ENCODE measurements at regions not wholly inside any gene's neighbourhood (a gene's known extent, or its start where the extent isn't known, plus 50 kb on each side); places are given as distances from the start of the nearest gene placed in this dataset.

DNA sequence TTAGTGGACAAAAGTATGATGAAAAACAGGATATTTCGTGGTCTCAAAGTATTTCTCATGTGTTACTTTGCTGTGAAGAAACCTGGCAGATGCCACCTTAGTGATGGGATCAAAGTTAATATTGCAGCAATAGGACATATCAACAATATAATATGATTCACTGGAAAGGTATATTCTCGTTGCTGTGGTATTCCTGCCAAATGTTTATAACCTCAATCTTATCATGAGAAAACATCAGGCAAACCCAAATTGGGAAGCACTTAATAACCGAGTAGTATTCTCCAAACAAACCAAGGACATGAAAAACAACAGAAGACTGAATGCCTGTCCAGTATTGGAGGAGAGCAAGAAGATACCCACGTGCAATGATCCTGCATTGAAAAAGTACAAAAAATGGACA, 302.6 kb upstream of the MC4R start:
- Histone ChIP-seq H3K36me3 (ENCODE audit: control insufficient read depth in 2 of 4, insufficient read depth in 4 of 4, low read length in 3 of 4) (no peaks in the 10 kb centered on the region), H2BK5ac (ENCODE audit: low read depth, low read length) (no peak overlapping the region), H2BK15ac (ENCODE audit: low read length) (no peak overlapping the region), H2BK12ac (ENCODE audit: low read depth, low read length) (no peak overlapping the region), H2BK120ac (replicated peaks; ENCODE audit: low read depth, low read length) (no peak overlapping the region), H2AFZ (ENCODE audit: low read length) (no peak overlapping the region), H2AK5ac (ENCODE audit: low read depth, low read length) (no peak overlapping the region), H3K56ac (replicated peaks; ENCODE audit: insufficient read length, low read depth, low read length) (no peak overlapping the region), H3K18ac (ENCODE audit: extremely low read depth, low read length) (no peak overlapping the region), H3K27ac (ENCODE audit: low read depth, low read length) (no peak overlapping the region), H3K9me3 (ENCODE audit: insufficient read depth in 2 of 2, low read depth in 1 of 2, low read length in 1 of 2) (no peaks in the 10 kb centered on the region), H3K14ac (ENCODE audit: insufficient read length) (no peak overlapping the region), H3K4me2 (ENCODE audit: insufficient read depth in 1 of 2, low read depth in 2 of 2, low read length in 2 of 2) (no peak overlapping the region), H3K79me2 (ENCODE audit: control insufficient read depth in 1 of 2, insufficient read depth in 2 of 2, low read length in 2 of 2) (no peaks in the 10 kb centered on the region), H2BK20ac (ENCODE audit: low read length) (no peak overlapping the region), H4K8ac (ENCODE audit: extremely low read depth, insufficient read depth, low read length) (no peak overlapping the region), H3K27me3 (replicated peaks in 1 of 4; ENCODE audit: control insufficient read depth in 3 of 4, extremely low read depth in 1 of 4, insufficient read depth in 3 of 4, low read length in 3 of 4) (no peaks in the 10 kb centered on the region), H3K79me1 (ENCODE audit: low read depth, low read length) (no peaks in the 10 kb centered on the region), H3K4ac (replicated peaks; ENCODE audit: insufficient read length, low read depth, low read length) (no peak overlapping the region), H3K23ac (ENCODE audit: insufficient read length) (no peak overlapping the region), H3K4me3 (ENCODE audit: extremely low read depth in 1 of 4, insufficient read depth in 2 of 4, low read depth in 3 of 4, low read length in 4 of 4) (no peak overlapping the region), H4K5ac (ENCODE audit: insufficient read length, low read depth, low read length) (no peak overlapping the region), H3K23me2 (ENCODE audit: low read depth, low read length) (no peaks in the 10 kb centered on the region), H3K9ac (replicated peaks in 1 of 4; ENCODE audit: extremely low read depth in 1 of 4, low read depth in 3 of 4, low read length in 3 of 4) (peak overlapping the region in 1 of 4 experiments; percentile 8; a peak in 1 of 7 replicates), H4K91ac (replicated peaks; ENCODE audit: insufficient read length, low read length) (no peak overlapping the region), H3K4me1 (replicated peaks in 1 of 4; ENCODE audit: control insufficient read depth in 3 of 4, insufficient read depth in 4 of 4, low read length in 3 of 4) (0 out of 7 replicates have a peak, but pooled peaks cover 0 to 3% (median 0%) of the 10 kb centered on the region in 4 experiments), H4K20me1 (replicated peaks in 1 of 2; ENCODE audit: control insufficient read depth in 1 of 2, insufficient read depth in 2 of 2, low read length in 2 of 2) (no peaks in the 10 kb centered on the region)
- WGBS, 2 experiments (ENCODE audit: extremely low coverage in 1 of 2, insufficient coverage in 1 of 2, insufficient read length in 1 of 2, insufficient replicate concordance in 2 of 2, low coverage in 1 of 2, low lambda C conversion rate in 2 of 2, missing lambda C conversion rate in 1 of 2) = 80% methylated on average over 4 of the region's 4 CpGs; no CpG with 5 or more reads in 1 of the 2 experiments
- ChIA-PET POLR2A (ENCODE audit: partially characterized antibody) (no interaction called here), CTCF (ENCODE audit: partially characterized antibody) (interaction anchor here (2.2 kb wide), 1 partner anchor 10 kb away, joined by 11 read pairs; no protein-coding TSS in a partner anchor)
- DNase-seq (ENCODE audit: low read depth in 1 of 2, low spot score in 2 of 2) = no peak
- FAIRE-seq = no peak
- no peak for TF ChIP-seq KDM1A (IDR thresholded peaks at IDR 0.05; ENCODE audit: borderline replicate concordance, low read length)
- no peak for TF ChIP-seq ZNF274 (IDR thresholded peaks at IDR 0.05; ENCODE audit: borderline replicate concordance, extremely low read depth, low read length)
- TF ChIP-seq CHD1 (IDR thresholded peaks at IDR 0.05; ENCODE audit: low read depth, low read length) = no peak
- TF ChIP-seq, protein P1, sequence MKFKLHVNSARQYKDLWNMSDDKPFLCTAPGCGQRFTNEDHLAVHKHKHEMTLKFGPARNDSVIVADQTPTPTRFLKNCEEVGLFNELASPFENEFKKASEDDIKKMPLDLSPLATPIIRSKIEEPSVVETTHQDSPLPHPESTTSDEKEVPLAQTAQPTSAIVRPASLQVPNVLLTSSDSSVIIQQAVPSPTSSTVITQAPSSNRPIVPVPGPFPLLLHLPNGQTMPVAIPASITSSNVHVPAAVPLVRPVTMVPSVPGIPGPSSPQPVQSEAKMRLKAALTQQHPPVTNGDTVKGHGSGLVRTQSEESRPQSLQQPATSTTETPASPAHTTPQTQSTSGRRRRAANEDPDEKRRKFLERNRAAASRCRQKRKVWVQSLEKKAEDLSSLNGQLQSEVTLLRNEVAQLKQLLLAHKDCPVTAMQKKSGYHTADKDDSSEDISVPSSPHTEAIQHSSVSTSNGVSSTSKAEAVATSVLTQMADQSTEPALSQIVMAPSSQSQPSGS (IDR thresholded peaks at IDR 0.05; ENCODE audit: low read length) = no peak
- no peak for TF ChIP-seq HDAC6 (IDR thresholded peaks at IDR 0.05; ENCODE audit: low read depth, low read length)
- TF ChIP-seq, protein P2, sequence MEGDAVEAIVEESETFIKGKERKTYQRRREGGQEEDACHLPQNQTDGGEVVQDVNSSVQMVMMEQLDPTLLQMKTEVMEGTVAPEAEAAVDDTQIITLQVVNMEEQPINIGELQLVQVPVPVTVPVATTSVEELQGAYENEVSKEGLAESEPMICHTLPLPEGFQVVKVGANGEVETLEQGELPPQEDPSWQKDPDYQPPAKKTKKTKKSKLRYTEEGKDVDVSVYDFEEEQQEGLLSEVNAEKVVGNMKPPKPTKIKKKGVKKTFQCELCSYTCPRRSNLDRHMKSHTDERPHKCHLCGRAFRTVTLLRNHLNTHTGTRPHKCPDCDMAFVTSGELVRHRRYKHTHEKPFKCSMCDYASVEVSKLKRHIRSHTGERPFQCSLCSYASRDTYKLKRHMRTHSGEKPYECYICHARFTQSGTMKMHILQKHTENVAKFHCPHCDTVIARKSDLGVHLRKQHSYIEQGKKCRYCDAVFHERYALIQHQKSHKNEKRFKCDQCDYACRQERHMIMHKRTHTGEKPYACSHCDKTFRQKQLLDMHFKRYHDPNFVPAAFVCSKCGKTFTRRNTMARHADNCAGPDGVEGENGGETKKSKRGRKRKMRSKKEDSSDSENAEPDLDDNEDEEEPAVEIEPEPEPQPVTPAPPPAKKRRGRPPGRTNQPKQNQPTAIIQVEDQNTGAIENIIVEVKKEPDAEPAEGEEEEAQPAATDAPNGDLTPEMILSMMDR (IDR thresholded peaks at IDR 0.05; ENCODE audit: control extremely low read depth in 1 of 3, insufficient read depth in 1 of 3, low read depth in 1 of 3, low read length in 3 of 3) = no peak
- TF ChIP-seq KDM4A (IDR thresholded peaks at IDR 0.05; ENCODE audit: low read depth, low read length, severe bottlenecking) = no peak
- TF ChIP-seq RNF2 (IDR thresholded peaks at IDR 0.05; ENCODE audit: borderline replicate concordance, low read depth, low read length, missing control alignments, poor library complexity, severe bottlenecking) = no peak
- no peak for TF ChIP-seq SP2 (IDR thresholded peaks at IDR 0.05; ENCODE audit: low read length)

All from H1 (cell line).